NCI-H2107 (cell line): ENCODE measurements at regions not wholly inside any gene's neighbourhood (a gene's known extent, or its start where the extent isn't known, plus 50 kb on each side); places are given as distances from the start of the nearest gene placed in this dataset.
"Not testable (repeated sequence)": the region's sequence is repeated elsewhere in the genome, so short reads cannot be mapped to it uniquely, and the experiment has no call there.

Source experiments
- DNase-seq: peaks from one replicate; lab custom pipeline; 2025; lab: John Stamatoyannopoulos, UW

- DNase-seq: no peak
Observed at GRCh38 chr9:75282047-75282446, 193.7 kb downstream of the OSTF1 start.

GRCh38 chr9:75289332-75289731, 201.0 kb downstream of the OSTF1 start:
- DNase-seq: no peak

GRCh38 chr9:75299324-75299723, 211.0 kb downstream of the OSTF1 start:
- DNase-seq: no peak

- no peak for DNase-seq
Observed at GRCh38 chr9:75333624-75334023, 245.3 kb downstream of the OSTF1 start.

GRCh38 chr9:75358846-75359245, 270.5 kb downstream of the OSTF1 start:
- no peak for DNase-seq

GRCh38 chr9:75359638-75360037, 271.3 kb downstream of the OSTF1 start:
- DNase-seq: no peak

GRCh38 chr9:75360252-75360651, 271.9 kb downstream of the OSTF1 start:
- DNase-seq: no peak

GRCh38 chr9:75362446-75362845, 274.1 kb downstream of the OSTF1 start:
- DNase-seq: not testable (repeated sequence)

GRCh38 chr9:75365196-75365595, 276.9 kb downstream of the OSTF1 start:
- DNase-seq: no peak

- DNase-seq: no peak
Observed at GRCh38 chr9:75369989-75370388, 281.7 kb downstream of the OSTF1 start.

- no peak for DNase-seq
Observed at GRCh38 chr9:75372499-75373268, 284.4 kb downstream of the OSTF1 start.

- no peak for DNase-seq
Observed at GRCh38 chr9:75376680-75377254, 288.5 kb downstream of the OSTF1 start.

GRCh38 chr9:75378036-75378435, 289.7 kb downstream of the OSTF1 start:
- no peak for DNase-seq

GRCh38 chr9:75378926-75379325, 290.6 kb downstream of the OSTF1 start:
- no peak for DNase-seq

- DNase-seq: no peak
Observed at GRCh38 chr9:75382126-75382525, 293.8 kb downstream of the OSTF1 start.

- not testable (repeated sequence) for DNase-seq
Observed at GRCh38 chr9:75383420-75384034, 295.2 kb downstream of the OSTF1 start.

GRCh38 chr9:75385236-75385635, 296.9 kb downstream of the OSTF1 start:
- DNase-seq: no peak

GRCh38 chr9:75389101-75389500, 300.8 kb downstream of the OSTF1 start:
- DNase-seq: no peak

- no peak for DNase-seq
Observed at GRCh38 chr9:75390951-75391350, 302.6 kb downstream of the OSTF1 start.

- DNase-seq: no peak
Observed at GRCh38 chr9:75391497-75391896, 303.2 kb downstream of the OSTF1 start.

- no peak for DNase-seq
Observed at GRCh38 chr9:75395336-75395735, 307.0 kb downstream of the OSTF1 start.

- DNase-seq: no peak
Observed at GRCh38 chr9:75397836-75398235, 309.5 kb downstream of the OSTF1 start.

GRCh38 chr9:75408391-75408790, 320.1 kb downstream of the OSTF1 start:
- DNase-seq: no peak
